IPS-11a (cell line): ENCODE measurements at regions not wholly inside any gene's neighbourhood (a gene's known extent, or its start where the extent isn't known, plus 50 kb on each side); places are given as distances from the start of the nearest gene placed in this dataset.
"Not testable (repeated sequence)": the region's sequence is repeated elsewhere in the genome, so short reads cannot be mapped to it uniquely, and the experiment has no call there.

ENCODE experiments used
- H3K4me3 ChIP-seq: one replicate; pipeline ENCODE4 v1.5.1; 2013; ENCODE audit warnings: low read depth, low read length, control low read depth

DNA sequence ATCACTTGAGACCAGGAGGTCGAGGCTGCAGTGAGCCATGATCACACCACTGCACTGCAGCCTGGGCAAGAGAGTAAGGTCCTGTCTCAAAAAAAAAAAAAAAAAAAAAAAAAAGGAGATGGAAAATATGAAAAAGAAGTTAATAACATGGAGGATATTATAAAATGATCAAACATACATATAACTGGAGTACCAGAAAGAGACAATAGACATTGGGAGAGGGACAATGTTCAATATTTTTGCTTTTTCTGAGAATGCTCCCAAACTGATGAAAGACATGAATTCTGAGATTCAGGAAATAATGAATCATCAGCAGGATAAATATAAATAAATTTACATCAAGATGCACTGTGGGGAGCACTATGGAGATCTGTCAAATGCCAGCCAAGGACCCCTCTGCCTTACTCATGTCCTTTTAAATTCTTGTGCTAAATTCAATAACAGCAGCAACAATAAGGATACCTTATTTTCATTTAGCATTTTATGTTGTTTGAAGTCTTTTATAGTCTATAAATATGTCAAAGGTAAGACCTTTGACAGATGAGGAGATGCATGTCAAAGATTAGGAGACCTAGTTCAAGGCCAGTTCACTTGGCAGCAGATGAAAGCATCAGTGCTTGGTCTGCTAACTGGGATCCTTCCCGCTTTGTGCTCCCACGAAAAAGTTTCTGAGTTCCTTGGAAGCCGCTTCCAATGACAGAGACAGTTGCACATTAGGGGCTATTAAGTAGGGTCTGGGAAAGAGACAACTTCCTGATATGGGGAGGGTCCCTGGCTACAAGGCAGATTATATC, 97.7 kb downstream of the TLR5 start:
- no peak overlapping the region for H3K4me3 ChIP-seq

DNA sequence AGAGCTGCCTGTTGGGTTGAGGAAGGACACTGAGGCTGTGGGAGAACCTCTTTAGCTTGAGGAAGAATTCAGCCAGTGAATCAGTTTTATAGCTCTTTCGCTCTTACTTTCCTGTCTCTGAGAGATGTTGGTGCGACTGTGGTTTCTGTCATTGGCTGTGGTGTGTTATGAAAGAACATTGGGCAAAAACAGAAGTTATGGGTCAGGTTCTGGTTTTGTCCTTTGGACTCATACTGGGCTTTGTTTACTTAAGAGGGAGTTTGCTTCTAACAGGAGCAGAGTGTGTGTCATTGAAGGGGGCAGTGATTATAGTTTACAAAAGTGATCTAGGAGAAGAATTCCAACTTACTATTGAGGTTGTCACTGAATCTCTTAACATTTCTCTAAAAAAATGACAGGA, 97.0 kb downstream of the TLR5 start:
- no peak overlapping the region for H3K4me3 ChIP-seq

DNA sequence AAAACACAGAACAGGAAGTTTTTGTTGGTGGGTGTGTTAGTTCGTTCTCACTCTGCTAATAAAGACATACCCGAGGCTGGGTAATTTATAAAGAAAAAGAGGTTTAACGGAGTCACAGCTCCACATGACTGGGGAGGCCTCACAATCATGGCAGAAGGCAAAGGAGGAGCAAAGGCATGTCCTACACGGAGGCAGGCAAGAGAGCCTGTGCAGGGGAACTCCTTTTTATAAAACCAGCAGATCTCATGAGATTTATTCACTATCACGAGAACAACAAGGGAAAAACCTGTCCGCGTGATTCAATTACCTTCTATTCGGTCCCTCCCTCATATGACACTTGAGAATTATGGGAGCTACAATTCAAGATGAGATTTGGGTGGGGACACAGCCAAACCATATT, 96.6 kb downstream of the TLR5 start:
- H3K4me3 ChIP-seq = not testable (repeated sequence)

DNA sequence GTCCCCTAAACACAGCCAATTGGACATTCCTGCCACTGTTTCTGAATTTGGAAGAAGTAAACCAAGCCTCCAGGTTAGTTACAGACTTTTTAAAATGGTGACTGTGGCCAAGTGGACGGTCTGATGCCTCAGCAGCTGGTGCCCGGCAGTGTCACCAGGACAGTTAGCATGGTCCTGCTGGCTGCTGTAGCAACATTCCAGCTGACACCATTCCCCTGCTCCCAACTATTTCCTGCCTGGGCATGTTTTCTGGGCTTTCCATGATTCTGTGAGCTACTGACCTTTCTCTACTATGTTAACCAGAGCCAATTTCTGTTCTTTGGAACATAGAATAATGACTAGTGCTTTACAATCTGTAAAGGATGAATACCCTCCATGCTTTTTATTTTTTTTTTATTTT, 95.0 kb downstream of the TLR5 start:
- no peak overlapping the region for H3K4me3 ChIP-seq

DNA sequence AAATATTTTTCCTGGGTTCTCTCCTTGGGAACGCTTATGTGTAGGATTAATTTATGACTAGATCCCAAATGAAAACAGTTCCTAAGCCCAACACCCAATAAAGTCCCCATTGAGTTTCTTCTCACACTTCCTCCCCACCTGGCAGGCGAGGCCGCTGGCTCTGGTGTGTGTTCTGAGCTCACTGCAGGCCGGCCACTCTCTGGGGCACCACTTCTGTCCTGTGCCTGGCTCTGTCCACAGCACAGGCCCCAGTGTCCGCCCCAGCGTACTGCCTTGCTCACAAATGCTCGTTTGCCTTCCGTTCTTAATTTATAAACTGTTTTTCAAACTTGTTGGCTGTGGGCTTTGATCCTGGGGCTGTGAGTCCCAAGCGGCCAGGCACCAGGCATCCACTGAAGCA, 90.6 kb downstream of the TLR5 start:
- H3K4me3 ChIP-seq = no peak overlapping the region

DNA sequence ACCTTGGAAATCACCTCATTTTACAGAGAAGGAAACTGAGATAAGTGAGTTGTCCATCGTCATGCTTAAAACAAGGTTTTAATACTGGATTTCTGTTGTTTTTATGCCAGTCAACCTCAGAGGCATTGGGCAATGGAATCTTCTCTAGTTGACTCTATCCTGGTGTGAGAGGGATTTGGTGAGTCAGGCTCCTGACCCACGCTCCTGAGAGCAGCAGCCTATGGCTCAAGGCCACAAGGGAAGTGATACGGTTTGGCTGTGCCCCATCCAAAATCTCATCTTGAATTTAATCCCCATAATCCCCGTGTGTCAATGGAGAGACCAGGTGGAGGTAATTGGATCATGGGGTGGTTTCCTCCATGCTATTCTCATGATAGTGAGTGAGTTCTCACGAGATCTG, 90.1 kb downstream of the TLR5 start:
- H3K4me3 ChIP-seq = no peak overlapping the region

DNA sequence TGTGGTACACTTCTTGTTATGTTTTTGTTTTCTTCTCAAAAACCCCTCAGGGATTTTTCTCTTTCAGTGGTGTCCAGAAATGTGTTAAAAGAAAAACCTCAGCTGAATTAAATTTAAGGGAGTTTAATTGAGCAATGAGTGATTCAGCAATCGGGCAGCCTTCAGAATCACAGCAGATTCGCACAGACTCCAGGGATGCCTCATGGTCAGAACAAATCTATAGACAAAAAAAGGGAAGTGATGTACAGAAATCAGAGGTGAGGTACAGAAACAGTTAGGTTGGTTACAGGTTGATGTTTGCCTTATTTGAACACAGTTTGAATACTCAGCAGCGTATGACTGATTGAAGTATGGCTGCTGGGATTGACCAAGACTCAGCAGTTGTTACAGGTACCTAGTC, 86.2 kb downstream of the TLR5 start:
- H3K4me3 ChIP-seq = no peak overlapping the region

DNA sequence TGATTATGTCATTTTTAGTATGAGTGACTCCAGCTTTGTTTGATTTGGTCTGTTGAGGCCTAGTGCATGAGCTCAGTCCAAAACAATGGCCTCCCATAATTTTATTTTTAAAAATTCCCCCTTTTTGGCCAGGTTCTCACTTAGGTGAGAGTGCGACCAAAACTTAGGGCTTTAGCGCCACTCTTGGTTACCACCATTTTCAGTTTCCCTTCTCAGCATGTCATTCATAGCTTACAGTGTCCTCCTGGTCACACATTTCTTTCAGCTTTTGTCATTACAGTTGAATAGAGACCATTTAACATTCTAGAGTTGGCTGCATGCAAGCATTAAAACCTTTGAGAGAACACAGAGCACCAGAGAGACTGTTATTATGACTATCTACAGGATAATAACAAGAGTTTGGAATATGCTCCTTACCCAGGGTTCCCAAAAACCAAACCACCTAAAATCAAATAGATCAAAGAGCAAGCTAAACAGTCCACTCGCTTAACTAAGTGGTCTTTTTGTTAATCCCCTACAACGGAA, 85.4 kb downstream of the TLR5 start:
- no peak overlapping the region for H3K4me3 ChIP-seq
